Gastroesophageal sphincter (tissue), 4 donors: ENCODE measurements at regions not wholly inside any gene's neighbourhood (a gene's known extent, or its start where the extent isn't known, plus 50 kb on each side); places are given as distances from the start of the nearest gene placed in this dataset.
"Not testable (repeated sequence)": the region's sequence is repeated elsewhere in the genome, so short reads cannot be mapped to it uniquely, and the experiment has no call there.

Experiments used
- ATAC-seq: fragments of 150-250 bp; one replicate; pipeline ENCODE4 v1.9.1; 2016; ENCODE audit warnings: mild to moderate bottlenecking, moderate library complexity
- H3K27ac ChIP-seq, 4 donors: fragments of 200-600 bp; sonication (generic) in 3 of 4; 1 replicate in 3 of 4; 2 replicates in 1 of 4; pipeline ENCODE4 v1.5.1; 2016 to 2019
- H3K27me3 ChIP-seq: fragments of 200-600 bp; sonication (generic); one replicate; pipeline ENCODE4 v1.5.1; 2019
- H3K36me3 ChIP-seq, 2 donors: fragments of 200-600 bp; sonication (generic); one replicate each; pipeline ENCODE4 v1.5.1; 2019; ENCODE audit warnings: control low read depth in 1 of 2
- H3K4me1 ChIP-seq, 3 donors: fragments of 200-600 bp; sonication (generic); 1 replicate in 2 of 3; 2 replicates in 1 of 3; pipeline ENCODE4 v1.5.1; 2016 to 2019; ENCODE audit warnings: control low read depth in 2 of 3
- H3K4me3 ChIP-seq, 2 donors: fragments of 200-600 bp; sonication (generic); one replicate each; pipeline ENCODE4 v1.5.1; 2019; ENCODE audit warnings: mild to moderate bottlenecking in 1 of 2, moderate library complexity in 1 of 2
- H3K9me3 ChIP-seq, 3 donors: fragments of 200-600 bp; sonication (generic); one replicate each; pipeline ENCODE4 v1.5.1; 2017 to 2019; ENCODE audit warnings: control low read depth in 2 of 3
- EP300 ChIP-seq: sonication (generic); formaldehyde crosslinking; IDR thresholded peaks from one replicate; pipeline ENCODE4 v1.6.1; 2017; ENCODE audit warnings: antibody characterized with exemption, mild to moderate bottlenecking
- POLR2A ChIP-seq, 2 donors: fragments of 450-650 bp; IDR thresholded peaks; one replicate each; pipeline ENCODE4 v1.6.1; 2017; ENCODE audit warnings: antibody characterized with exemption in 2 of 2, mild to moderate bottlenecking in 2 of 2, moderate library complexity in 1 of 2
- POLR2AphosphoS5 ChIP-seq: sonication (generic); formaldehyde crosslinking; IDR thresholded peaks from one replicate; pipeline ENCODE4 v1.6.1; 2017; ENCODE audit warnings: antibody characterized with exemption
- WGBS, 2 donors: methylation state at CpG; one replicate each; pipeline ENCODE4 v1.1.5; 2018; ENCODE audit warnings: low coverage in 1 of 2; 5-methylcytosine and 5-hydroxymethylcytosine counted together
- TF ChIP-seq, protein P1 (sequence below), 4 experiments: fragments of 200-600 bp in 2 of 4; fragments of 450-650 bp in 2 of 4; sonication (generic) in 1 of 4; IDR thresholded peaks; one replicate each; pipeline ENCODE4 v1.5.1; 2017 to 2019; ENCODE audit warnings: antibody characterized with exemption in 4 of 4, mild to moderate bottlenecking in 2 of 4, moderate library complexity in 2 of 4

DNA sequence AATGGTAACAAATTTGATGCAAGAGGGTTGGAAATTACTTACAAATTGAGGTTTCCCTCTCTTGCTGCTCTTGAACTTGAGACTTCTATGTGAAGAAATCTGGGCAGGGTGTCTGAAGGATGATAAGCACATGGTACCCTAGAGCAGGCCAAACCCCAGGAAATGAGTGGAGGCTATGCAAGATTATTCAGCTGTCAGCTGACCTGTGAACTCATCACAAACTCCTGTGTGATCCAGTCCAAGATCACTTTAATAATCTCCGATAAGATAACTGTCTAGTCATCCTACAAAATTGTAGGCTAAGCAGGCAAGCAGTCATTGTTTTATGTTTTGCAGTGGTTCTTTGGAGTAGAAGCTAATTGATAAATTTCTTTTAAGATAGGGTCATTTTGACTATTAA, 213.1 kb downstream of the BTBD3 start:
- Histone ChIP-seq H3K36me3 (no peaks in the 10 kb centered on the region), H3K27me3 (no peaks in the 10 kb centered on the region), H3K9me3 (no peaks in the 10 kb centered on the region), H3K4me3 (no peak overlapping the region), H3K4me1 (no peaks in the 10 kb centered on the region), H3K27ac (no peak overlapping the region)
- ATAC-seq: no peak
- TF ChIP-seq POLR2AphosphoS5 (no peak), POLR2A (IDR thresholded peaks at IDR 0.05) (no peak)
- TF ChIP-seq, protein P1, sequence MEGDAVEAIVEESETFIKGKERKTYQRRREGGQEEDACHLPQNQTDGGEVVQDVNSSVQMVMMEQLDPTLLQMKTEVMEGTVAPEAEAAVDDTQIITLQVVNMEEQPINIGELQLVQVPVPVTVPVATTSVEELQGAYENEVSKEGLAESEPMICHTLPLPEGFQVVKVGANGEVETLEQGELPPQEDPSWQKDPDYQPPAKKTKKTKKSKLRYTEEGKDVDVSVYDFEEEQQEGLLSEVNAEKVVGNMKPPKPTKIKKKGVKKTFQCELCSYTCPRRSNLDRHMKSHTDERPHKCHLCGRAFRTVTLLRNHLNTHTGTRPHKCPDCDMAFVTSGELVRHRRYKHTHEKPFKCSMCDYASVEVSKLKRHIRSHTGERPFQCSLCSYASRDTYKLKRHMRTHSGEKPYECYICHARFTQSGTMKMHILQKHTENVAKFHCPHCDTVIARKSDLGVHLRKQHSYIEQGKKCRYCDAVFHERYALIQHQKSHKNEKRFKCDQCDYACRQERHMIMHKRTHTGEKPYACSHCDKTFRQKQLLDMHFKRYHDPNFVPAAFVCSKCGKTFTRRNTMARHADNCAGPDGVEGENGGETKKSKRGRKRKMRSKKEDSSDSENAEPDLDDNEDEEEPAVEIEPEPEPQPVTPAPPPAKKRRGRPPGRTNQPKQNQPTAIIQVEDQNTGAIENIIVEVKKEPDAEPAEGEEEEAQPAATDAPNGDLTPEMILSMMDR (IDR thresholded peaks at IDR 0.05): no peak
- 85% methylated on average over 1 of the region's 1 CpG; no CpG with 5 or more reads in 1 of the 2 donors for WGBS, 2 donors

DNA sequence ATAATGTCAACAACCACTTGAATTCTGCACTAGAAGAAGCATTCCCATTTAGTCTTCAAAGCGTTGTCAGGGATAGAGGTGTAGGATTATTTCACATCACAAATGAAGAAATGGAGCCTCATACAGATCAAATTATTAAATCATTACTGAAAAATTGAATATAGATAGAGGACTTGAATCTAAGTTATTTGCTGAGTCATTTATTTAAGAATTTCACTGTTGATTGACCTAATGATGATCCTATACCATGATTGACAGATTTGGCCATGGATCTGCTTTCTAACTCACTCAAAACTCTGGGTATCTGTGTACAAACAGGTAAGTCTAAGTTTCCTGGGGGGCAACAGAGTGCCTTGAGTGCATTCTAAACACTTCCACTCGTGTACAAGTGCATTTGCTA, 215.9 kb downstream of the BTBD3 start:
- Histone ChIP-seq H3K4me1 (no peaks in the 10 kb centered on the region), H3K36me3 (no peaks in the 10 kb centered on the region), H3K4me3 (no peak overlapping the region), H3K9me3 (peaks cover 0 to 10% (median 0%) of the 10 kb centered on the region in 3 donors), H3K27me3 (no peaks in the 10 kb centered on the region), H3K27ac (no peak overlapping the region)
- ATAC-seq: no peak
- 76 to 79% methylated on average over 2 of the region's 2 CpGs for WGBS, 2 donors
- TF ChIP-seq POLR2A (IDR thresholded peaks at IDR 0.05) (no peak), POLR2AphosphoS5 (no peak), EP300 (no peak)
- TF ChIP-seq, protein P1 (IDR thresholded peaks at IDR 0.05): no peak

DNA sequence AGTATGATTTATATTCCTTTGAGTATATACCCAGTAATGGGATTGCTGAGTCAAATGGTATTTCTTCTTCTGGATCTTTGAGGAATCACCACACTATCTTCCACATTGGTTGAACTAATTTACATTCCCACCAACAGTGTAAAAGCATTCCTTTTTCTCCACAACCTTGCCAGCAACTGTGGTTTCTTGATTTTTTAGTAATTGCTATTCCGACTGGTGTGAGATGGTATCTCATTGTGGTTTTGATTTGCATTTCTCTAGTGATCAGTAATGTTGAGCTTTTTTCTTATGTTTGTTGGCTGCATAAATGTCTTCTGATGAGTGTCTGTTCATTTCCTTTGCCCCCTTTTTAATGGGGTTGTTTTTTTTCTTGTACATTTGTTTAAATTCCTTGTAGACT, 228.3 kb downstream of the BTBD3 start:
- not testable (repeated sequence) for H3K27ac ChIP-seq, H3K4me1 ChIP-seq, H3K36me3 ChIP-seq, ATAC-seq, H3K4me3 ChIP-seq, H3K27me3 ChIP-seq
- H3K9me3 ChIP-seq: peaks cover 0 to 14% (median 0%) of the 10 kb centered on the region in 3 donors
- WGBS, 2 donors: 82 to 92% methylated on average over 1 of the region's 1 CpG

DNA sequence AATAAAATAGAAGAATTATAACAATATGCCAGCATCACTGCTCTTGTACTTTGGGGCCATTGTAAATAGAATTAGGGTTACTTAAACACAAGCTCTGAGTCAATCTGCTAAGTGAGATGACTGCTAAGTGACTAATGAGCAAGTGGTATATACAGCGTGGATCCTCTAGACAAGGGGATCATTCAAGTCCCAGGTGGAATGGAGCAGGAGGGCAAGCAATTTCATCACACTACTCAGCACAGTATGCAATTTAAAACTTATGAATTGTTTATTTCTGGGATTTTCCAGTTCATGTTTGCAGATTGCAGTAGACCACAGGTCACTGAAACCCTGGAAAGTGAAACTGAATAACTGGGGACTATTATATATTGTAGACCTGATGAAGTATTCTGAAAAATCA, 235.3 kb downstream of the BTBD3 start:
- Histone ChIP-seq H3K4me3 (no peak overlapping the region), H3K9me3 (no peaks in the 10 kb centered on the region), H3K27me3 (no peaks in the 10 kb centered on the region), H3K4me1 (no peaks in the 10 kb centered on the region), H3K27ac (no peak overlapping the region), H3K36me3 (no peaks in the 10 kb centered on the region)
- TF ChIP-seq POLR2AphosphoS5 (no peak), POLR2A (IDR thresholded peaks at IDR 0.05) (no peak), EP300 (no peak)
- TF ChIP-seq, protein P1 (IDR thresholded peaks at IDR 0.05): no peak
- ATAC-seq: no peak
- 15 to 80% methylated on average over 1 of the region's 1 CpG for WGBS, 2 donors

DNA sequence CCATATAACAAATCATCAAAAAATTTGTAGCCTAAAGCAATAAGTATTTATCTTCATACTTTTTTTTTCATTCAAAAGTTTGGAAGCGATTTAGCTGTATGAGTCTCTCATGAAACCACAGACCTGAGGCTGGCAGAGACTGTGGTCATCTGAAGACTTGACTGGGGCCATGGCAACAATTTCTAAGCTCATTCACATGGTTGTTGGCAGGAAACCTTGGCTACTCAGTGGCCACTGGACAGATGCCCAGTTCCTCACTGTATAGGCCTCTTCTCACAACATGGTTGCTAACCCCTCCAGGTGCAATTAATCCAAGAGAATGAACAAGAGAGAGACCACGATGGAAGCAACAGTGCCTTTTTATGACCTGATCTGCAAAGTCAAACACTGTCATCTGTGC, 235.9 kb downstream of the BTBD3 start:
- H3K4me1 ChIP-seq: no peaks in the 10 kb centered on the region
- 60 to 64% methylated on average over 2 of the region's 2 CpGs for WGBS, 2 donors
- no peak for TF ChIP-seq POLR2AphosphoS5
- TF ChIP-seq, protein P1 (IDR thresholded peaks at IDR 0.05): no peak
- TF ChIP-seq EP300: no peak
- TF ChIP-seq POLR2A (IDR thresholded peaks at IDR 0.05): no peak
- ATAC-seq: no peak
- no peak overlapping the region for H3K4me3 ChIP-seq
- no peaks in the 10 kb centered on the region for H3K9me3 ChIP-seq
- H3K27ac ChIP-seq: no peak overlapping the region
- no peaks in the 10 kb centered on the region for H3K36me3 ChIP-seq
- no peaks in the 10 kb centered on the region for H3K27me3 ChIP-seq

DNA sequence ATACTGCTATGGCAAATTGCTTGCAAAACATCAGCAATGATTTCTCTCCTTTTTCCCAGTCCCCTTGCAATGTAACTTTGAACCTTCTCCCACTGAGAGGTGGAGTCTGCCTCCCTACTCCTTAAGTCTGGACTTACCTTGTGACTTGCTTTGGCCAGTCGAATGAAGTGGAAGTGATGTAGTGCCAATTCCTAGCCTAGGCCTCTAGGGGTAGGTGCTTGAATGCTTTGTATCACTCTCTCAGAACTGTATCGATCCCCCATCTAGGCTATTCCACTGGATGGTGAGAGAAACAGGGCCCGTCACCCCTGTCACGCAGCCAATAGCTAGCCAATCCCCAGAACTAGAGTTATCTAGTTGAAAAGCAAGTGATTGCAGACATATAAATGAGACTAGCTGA, 238.6 kb downstream of the BTBD3 start:
- no peaks in the 10 kb centered on the region for H3K4me1 ChIP-seq
- no peak for ATAC-seq
- H3K4me3 ChIP-seq: no peak overlapping the region
- no peaks in the 10 kb centered on the region for H3K36me3 ChIP-seq
- no peaks in the 10 kb centered on the region for H3K27me3 ChIP-seq
- no peaks in the 10 kb centered on the region for H3K9me3 ChIP-seq
- TF ChIP-seq, protein P1 (IDR thresholded peaks at IDR 0.05): no peak
- no peak for TF ChIP-seq POLR2A (IDR thresholded peaks at IDR 0.05)
- no peak overlapping the region for H3K27ac ChIP-seq
- 90 to 96% methylated on average over 1 to 4 of the region's 4 CpGs for WGBS, 2 donors
